ENCODE measurements at regions not wholly inside any gene's neighbourhood (a gene's known extent, or its start where the extent isn't known, plus 50 kb on each side); places are given as distances from the start of the nearest gene placed in this dataset.
A peak's percentile ranks its signal among the peaks of the same experiment; 100 is the strongest.

DNA sequence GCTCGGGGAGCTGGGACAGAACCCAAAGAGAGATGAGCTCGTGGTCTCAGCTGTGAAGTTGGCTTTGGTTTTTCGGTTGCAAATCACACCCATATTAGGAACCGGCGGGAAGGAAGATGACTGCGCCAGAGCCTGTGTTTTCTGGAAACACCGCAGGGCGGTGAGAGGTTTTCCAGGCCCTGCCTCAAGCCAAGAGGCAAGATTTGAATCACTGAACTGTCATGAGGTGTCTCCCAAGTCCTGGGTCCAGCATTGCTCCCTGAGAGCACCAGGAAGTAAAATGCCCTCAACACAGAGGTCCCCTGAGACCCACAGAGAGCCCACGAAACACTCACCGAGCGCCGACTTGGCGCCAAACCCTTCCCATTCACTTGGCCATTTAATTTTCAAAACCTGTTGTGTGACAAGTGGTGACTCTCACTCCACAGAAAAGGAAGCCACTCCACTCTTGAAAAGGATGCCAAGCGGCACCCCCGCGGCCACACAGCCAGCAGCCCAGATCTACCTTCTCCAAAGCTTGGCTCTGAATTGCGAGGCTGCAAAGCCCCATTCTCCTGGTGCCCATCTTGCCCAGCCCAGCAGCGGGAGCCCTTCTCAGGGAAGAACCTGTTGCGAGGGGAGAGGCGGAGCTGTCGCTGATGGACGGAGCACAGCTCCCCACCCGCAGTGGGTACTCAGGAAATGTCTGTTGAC, 99.0 kb upstream of the RUNX3 start:
- H3K9me3 ChIP-seq (ENCODE audit: control insufficient read depth in 2 of 2, insufficient read depth in 1 of 2, low read length in 1 of 2) = peaks cover 0 to 4% of the 10 kb centered on the region in 2 donors
- H3K4me1 ChIP-seq (ENCODE audit: control insufficient read depth in 2 of 2, insufficient read depth in 2 of 2, low read length in 2 of 2) = peaks cover 29 to 95% of the 10 kb centered on the region in 2 donors
- no peaks in the 10 kb centered on the region for H3K36me3 ChIP-seq (ENCODE audit: control insufficient read depth in 2 of 2, insufficient read depth in 2 of 2, low read length in 1 of 2)
- no peak overlapping the region for H3K4me3 ChIP-seq (ENCODE audit: low read length in 2 of 2)
- peaks cover 0 to 9% of the 10 kb centered on the region in 2 donors for H3K27me3 ChIP-seq (ENCODE audit: control insufficient read depth in 2 of 2, insufficient read depth in 1 of 2, low read length in 1 of 2)
- 38% methylated on average over 23 of the region's 23 CpGs for WGBS
- no peak for DNase-seq (ENCODE audit: low read depth in 6 of 9, low spot score in 9 of 9)
- H3K27ac ChIP-seq (ENCODE audit: low read depth in 1 of 2, low read length in 1 of 2) = no peak overlapping the region

DNA sequence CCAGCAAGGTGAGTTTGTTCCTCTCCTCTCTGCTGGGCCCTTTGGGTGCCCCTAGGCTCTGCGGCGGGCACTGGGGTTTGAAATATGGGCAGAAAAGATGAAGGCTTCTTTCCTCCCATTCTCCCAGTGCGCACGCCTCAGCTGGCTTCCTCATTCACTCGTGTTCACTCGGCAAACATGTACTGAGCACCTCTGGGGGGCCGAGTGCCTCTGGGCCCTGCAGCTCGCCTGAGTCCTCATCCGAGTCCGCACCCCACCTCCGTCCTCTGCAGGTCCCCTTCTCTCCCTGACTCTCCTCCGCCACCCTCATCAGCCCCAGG, 98.5 kb upstream of the RUNX3 start:
- Histone ChIP-seq H3K4me3 (ENCODE audit: low read length in 2 of 2) (no peak overlapping the region), H3K36me3 (ENCODE audit: control insufficient read depth in 2 of 2, insufficient read depth in 2 of 2, low read length in 1 of 2) (no peaks in the 10 kb centered on the region), H3K9me3 (ENCODE audit: control insufficient read depth in 2 of 2, insufficient read depth in 1 of 2, low read length in 1 of 2) (peaks cover 0 to 4% of the 10 kb centered on the region in 2 donors), H3K4me1 (ENCODE audit: control insufficient read depth in 2 of 2, insufficient read depth in 2 of 2, low read length in 2 of 2) (peaks cover 29 to 95% of the 10 kb centered on the region in 2 donors), H3K27me3 (ENCODE audit: control insufficient read depth in 2 of 2, insufficient read depth in 1 of 2, low read length in 1 of 2) (peaks cover 0 to 9% of the 10 kb centered on the region in 2 donors), H3K27ac (ENCODE audit: low read depth in 1 of 2, low read length in 1 of 2) (no peak overlapping the region)
- 64% methylated on average over 12 of the region's 12 CpGs for WGBS
- DNase-seq (ENCODE audit: low read depth in 6 of 9, low spot score in 9 of 9) = no peak

- no peak for DNase-seq (ENCODE audit: low read depth in 6 of 9, low spot score in 9 of 9)
- H3K27ac ChIP-seq (ENCODE audit: low read depth in 1 of 2, low read length in 1 of 2) = no peak overlapping the region
- H3K27me3 ChIP-seq (ENCODE audit: control insufficient read depth in 2 of 2, insufficient read depth in 1 of 2, low read length in 1 of 2) = peaks cover 0 to 9% of the 10 kb centered on the region in 2 donors
- 93% methylated on average over 13 of the region's 13 CpGs for WGBS
- H3K4me1 ChIP-seq (ENCODE audit: control insufficient read depth in 2 of 2, insufficient read depth in 2 of 2, low read length in 2 of 2) = peaks cover 34 to 95% of the 10 kb centered on the region in 2 donors
- peaks cover 0 to 4% of the 10 kb centered on the region in 2 donors for H3K9me3 ChIP-seq (ENCODE audit: control insufficient read depth in 2 of 2, insufficient read depth in 1 of 2, low read length in 1 of 2)
- H3K4me3 ChIP-seq (ENCODE audit: low read length in 2 of 2) = no peak overlapping the region
- no peaks in the 10 kb centered on the region for H3K36me3 ChIP-seq (ENCODE audit: control insufficient read depth in 2 of 2, insufficient read depth in 2 of 2, low read length in 1 of 2)
These were observed 97.9 kb upstream of the RUNX3 start for GRCh38 chr1:25027822-25028586.

GRCh38 chr1:25026730-25027450, 96.8 kb upstream of the RUNX3 start:
- Histone ChIP-seq H3K4me3 (ENCODE audit: low read length in 2 of 2) (no peak overlapping the region), H3K9me3 (ENCODE audit: control insufficient read depth in 2 of 2, insufficient read depth in 1 of 2, low read length in 1 of 2) (peaks cover 0 to 4% of the 10 kb centered on the region in 2 donors), H3K4me1 (ENCODE audit: control insufficient read depth in 2 of 2, insufficient read depth in 2 of 2, low read length in 2 of 2) (peaks cover 34 to 95% of the 10 kb centered on the region in 2 donors), H3K27ac (ENCODE audit: low read depth in 1 of 2, low read length in 1 of 2) (no peak overlapping the region), H3K27me3 (ENCODE audit: control insufficient read depth in 2 of 2, insufficient read depth in 1 of 2, low read length in 1 of 2) (peaks cover 0 to 9% of the 10 kb centered on the region in 2 donors), H3K36me3 (ENCODE audit: control insufficient read depth in 2 of 2, insufficient read depth in 2 of 2, low read length in 1 of 2) (no peaks in the 10 kb centered on the region)
- DNase-seq (ENCODE audit: low read depth in 6 of 9, low spot score in 9 of 9) = no peak
- WGBS = 86% methylated on average over 12 of the region's 12 CpGs

DNA sequence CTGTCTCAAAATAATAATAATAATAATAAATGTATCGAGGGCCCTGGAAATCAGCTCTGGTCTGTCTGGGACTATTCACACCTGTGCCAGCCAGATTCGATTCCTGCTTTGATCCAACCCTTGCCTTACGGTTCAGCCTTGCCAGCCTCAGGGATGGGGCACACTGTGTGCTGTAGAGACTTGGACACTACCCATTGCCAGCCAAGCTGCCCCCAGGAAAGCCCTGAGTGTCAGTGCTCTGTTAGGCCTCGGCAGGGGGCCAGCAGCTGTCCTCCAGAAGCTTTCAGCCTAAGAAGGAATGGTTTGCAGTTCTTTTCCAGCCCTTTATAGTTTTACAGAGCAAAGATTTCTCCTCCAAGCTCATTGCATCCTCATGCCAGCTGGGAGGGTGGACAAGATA, 96.2 kb upstream of the RUNX3 start:
- H3K27ac ChIP-seq (ENCODE audit: low read depth in 1 of 2, low read length in 1 of 2) = no peak overlapping the region
- H3K9me3 ChIP-seq (ENCODE audit: control insufficient read depth in 2 of 2, insufficient read depth in 1 of 2, low read length in 1 of 2) = peaks cover 0 to 4% of the 10 kb centered on the region in 2 donors
- H3K4me3 ChIP-seq (ENCODE audit: low read length in 2 of 2) = no peak overlapping the region
- H3K27me3 ChIP-seq (ENCODE audit: control insufficient read depth in 2 of 2, insufficient read depth in 1 of 2, low read length in 1 of 2) = peaks cover 0 to 9% of the 10 kb centered on the region in 2 donors
- H3K4me1 ChIP-seq (ENCODE audit: control insufficient read depth in 2 of 2, insufficient read depth in 2 of 2, low read length in 2 of 2) = peaks cover 34 to 96% of the 10 kb centered on the region in 2 donors
- H3K36me3 ChIP-seq (ENCODE audit: control insufficient read depth in 2 of 2, insufficient read depth in 2 of 2, low read length in 1 of 2) = no peaks in the 10 kb centered on the region
- no peak for DNase-seq (ENCODE audit: low read depth in 6 of 9, low spot score in 9 of 9)
- WGBS = 95% methylated on average over 4 of the region's 4 CpGs

- H3K27ac ChIP-seq (ENCODE audit: low read depth in 1 of 2, low read length in 1 of 2) = no peak overlapping the region
- no peak overlapping the region for H3K4me3 ChIP-seq (ENCODE audit: low read length in 2 of 2)
- peaks cover 0 to 4% of the 10 kb centered on the region in 2 donors for H3K9me3 ChIP-seq (ENCODE audit: control insufficient read depth in 2 of 2, insufficient read depth in 1 of 2, low read length in 1 of 2)
- peaks cover 0 to 9% of the 10 kb centered on the region in 2 donors for H3K27me3 ChIP-seq (ENCODE audit: control insufficient read depth in 2 of 2, insufficient read depth in 1 of 2, low read length in 1 of 2)
- no peak for DNase-seq (ENCODE audit: low read depth in 6 of 9, low spot score in 9 of 9)
- WGBS = 89% methylated on average over 15 of the region's 15 CpGs
- H3K4me1 ChIP-seq (ENCODE audit: control insufficient read depth in 2 of 2, insufficient read depth in 2 of 2, low read length in 2 of 2) = peaks cover 42 to 99% of the 10 kb centered on the region in 2 donors
- H3K36me3 ChIP-seq (ENCODE audit: control insufficient read depth in 2 of 2, insufficient read depth in 2 of 2, low read length in 1 of 2) = no peaks in the 10 kb centered on the region
These were observed 94.7 kb upstream of the RUNX3 start for GRCh38 chr1:25024615-25025350.

- H3K27ac ChIP-seq (ENCODE audit: low read depth in 1 of 2, low read length in 1 of 2) = no peak overlapping the region
- H3K36me3 ChIP-seq (ENCODE audit: control insufficient read depth in 2 of 2, insufficient read depth in 2 of 2, low read length in 1 of 2) = no peaks in the 10 kb centered on the region
- no peak overlapping the region for H3K4me3 ChIP-seq (ENCODE audit: low read length in 2 of 2)
- 96% methylated on average over 5 of the region's 5 CpGs for WGBS
- no peak for DNase-seq (ENCODE audit: low read depth in 6 of 9, low spot score in 9 of 9)
- peaks cover 0 to 4% of the 10 kb centered on the region in 2 donors for H3K9me3 ChIP-seq (ENCODE audit: control insufficient read depth in 2 of 2, insufficient read depth in 1 of 2, low read length in 1 of 2)
- peaks cover 38 to 99% of the 10 kb centered on the region in 2 donors for H3K4me1 ChIP-seq (ENCODE audit: control insufficient read depth in 2 of 2, insufficient read depth in 2 of 2, low read length in 2 of 2)
- peaks cover 0 to 3% of the 10 kb centered on the region in 2 donors for H3K27me3 ChIP-seq (ENCODE audit: control insufficient read depth in 2 of 2, insufficient read depth in 1 of 2, low read length in 1 of 2)
These were observed 93.8 kb upstream of the RUNX3 start for GRCh38 chr1:25023826-25024225.

DNA sequence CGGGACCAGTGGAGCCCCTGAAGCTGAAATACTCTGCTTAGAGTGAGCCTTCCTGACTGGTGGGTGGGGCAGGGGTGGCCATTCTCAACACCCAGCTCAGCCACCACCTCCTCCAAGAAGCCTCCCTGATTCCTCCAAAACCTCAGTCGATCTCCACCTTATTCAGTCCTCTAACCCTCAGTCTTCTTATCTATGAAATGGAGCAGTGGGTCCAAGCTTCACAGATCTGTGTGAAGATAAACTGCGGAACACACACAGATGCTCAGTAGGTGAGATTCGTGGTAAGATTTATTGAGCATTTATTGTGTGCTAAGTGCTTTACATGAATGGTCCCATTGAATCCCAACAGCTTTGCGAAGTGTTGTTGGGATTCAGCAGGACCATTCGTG, 93.1 kb upstream of the RUNX3 start:
- Histone ChIP-seq H3K27ac (ENCODE audit: low read depth in 1 of 2, low read length in 1 of 2) (peak overlapping the region; percentile 94 to 97), H3K36me3 (ENCODE audit: control insufficient read depth in 2 of 2, insufficient read depth in 2 of 2, low read length in 1 of 2) (no peaks in the 10 kb centered on the region), H3K4me1 (ENCODE audit: control insufficient read depth in 2 of 2, insufficient read depth in 2 of 2, low read length in 2 of 2) (peaks cover 36 to 99% of the 10 kb centered on the region in 2 donors), H3K4me3 (ENCODE audit: low read length in 2 of 2) (peak overlapping the region in 1 of 2 donors; percentile 8), H3K27me3 (ENCODE audit: control insufficient read depth in 2 of 2, insufficient read depth in 1 of 2, low read length in 1 of 2) (no peaks in the 10 kb centered on the region), H3K9me3 (ENCODE audit: control insufficient read depth in 2 of 2, insufficient read depth in 1 of 2, low read length in 1 of 2) (no peaks in the 10 kb centered on the region)
- 64% methylated on average over 6 of the region's 6 CpGs for WGBS
- DNase-seq (ENCODE audit: low read depth in 6 of 9, low spot score in 9 of 9) = no peak
